GM18951 (cell line): ENCODE measurements at regions not wholly inside any gene's neighbourhood (a gene's known extent, or its start where the extent isn't known, plus 50 kb on each side); places are given as distances from the start of the nearest gene placed in this dataset.

Source experiments
- POLR2A ChIP-seq: IDR thresholded peaks from 4 replicates; pipeline ENCODE4 v1.6.1; 2011; ENCODE audit warnings: mild to moderate bottlenecking; ENCODE audit not compliant: insufficient read length, insufficient read depth; ENCODE audit errors: extremely low read depth
- in situ Hi-C: fragments of 300-500 bp; cut with MboI; formaldehyde crosslinking; loops from one replicate; pipeline ENCODE4 v1.12.0; 2022; ENCODE audit warnings: low sequenced_read_pairs, mixed read lengths, inconsistent platforms; ENCODE audit not compliant: unreplicated experiment

DNA sequence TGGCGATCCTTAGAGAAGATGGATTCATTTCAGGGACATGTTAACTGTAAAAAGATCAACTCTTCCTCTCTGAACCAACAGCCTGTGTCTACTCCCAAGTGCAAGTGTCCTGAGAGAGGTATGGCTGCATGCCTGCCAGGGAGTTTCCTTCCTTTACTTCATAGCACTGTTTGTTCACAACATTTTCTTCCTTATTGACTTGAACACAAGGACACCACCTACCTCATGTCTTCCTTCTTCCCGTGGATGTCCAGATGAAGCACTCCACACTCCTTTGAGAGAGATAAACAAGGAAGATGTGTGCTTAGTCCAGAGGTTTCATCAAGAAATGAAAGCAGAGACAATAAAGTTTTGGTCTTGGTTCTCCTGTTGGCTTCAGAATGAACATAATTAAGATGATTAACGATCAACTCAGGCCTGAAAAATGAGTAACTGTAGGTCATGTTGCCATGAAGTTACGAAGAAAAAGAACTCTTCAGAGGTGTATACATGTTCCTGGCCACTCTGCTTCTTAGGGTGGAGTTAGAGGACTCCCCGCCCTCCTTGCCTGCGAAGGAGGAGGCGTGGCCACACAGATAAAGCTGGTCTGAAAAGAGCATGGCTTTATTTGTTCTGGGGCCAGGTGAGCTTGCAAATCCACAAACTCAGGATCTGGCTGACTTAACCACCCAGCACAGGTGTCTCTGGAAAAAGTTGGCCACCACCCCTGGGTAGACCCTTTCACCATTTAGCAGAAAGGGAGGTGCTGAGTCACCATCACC is 155.0 kb upstream of the KCTD1 start:
- no peak for TF ChIP-seq POLR2A
- in situ Hi-C loops = no loop called here

DNA sequence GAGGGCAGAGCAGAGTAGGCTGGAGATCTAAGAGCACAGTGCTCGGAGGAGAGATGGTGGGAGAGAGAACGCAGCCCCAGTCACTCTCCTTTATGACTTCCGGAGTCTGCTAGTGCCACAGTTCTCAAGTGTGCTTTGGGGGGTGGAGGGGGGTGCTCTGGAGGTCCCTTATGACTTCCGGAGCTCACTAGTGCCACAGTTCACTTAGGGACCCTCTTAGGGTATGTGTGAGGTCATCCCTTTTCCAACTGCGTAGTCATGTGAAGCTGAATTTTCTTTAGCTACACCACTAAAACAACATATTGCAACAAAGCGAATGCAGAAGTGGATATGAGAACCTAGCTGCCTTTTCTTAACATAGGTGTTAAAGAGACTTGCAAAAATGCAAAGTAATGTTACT is 153.7 kb upstream of the KCTD1 start:
- TF ChIP-seq POLR2A = no peak
- in situ Hi-C loops = no loop called here

DNA sequence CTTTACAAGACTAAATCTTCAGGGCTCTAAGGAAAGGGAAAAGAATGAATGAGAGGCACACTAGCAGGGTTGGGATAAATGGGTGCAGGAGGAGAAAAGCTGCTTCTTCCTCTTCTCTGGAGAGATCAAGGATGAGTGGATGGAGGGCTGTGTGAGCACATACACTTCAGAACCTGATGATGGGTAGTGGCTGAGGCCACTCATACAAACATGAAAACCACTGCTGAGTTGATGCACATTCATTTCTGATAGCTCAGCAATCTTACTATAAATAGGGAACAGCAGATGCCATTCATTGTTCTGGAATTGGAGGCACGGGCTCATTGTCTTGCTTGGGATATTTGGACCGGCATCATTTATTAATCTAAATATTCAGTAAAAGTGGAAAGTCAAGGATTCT is 152.4 kb upstream of the KCTD1 start:
- TF ChIP-seq POLR2A = no peak
- in situ Hi-C loops = no loop called here

DNA sequence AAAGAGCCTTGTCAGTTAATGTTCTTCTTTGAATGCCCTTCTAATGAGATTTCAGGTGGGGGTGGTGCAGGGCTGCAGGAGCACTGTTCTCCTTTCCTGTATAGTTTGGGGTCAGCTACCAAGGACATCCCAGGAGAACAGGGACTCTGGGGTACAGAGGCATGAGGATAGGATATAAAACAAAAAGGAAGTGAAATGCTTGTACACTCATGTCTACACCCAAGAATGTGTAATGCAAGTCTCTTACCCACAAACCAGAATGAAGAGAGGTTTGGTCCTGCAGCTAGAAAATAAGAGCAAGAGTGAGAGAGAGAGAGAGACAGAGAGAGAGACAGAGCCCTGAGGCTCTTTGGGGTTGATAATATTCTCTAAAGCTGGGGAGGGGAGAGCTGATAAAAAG is 151.8 kb upstream of the KCTD1 start:
- in situ Hi-C loops = no loop called here

GRCh38 chr18:26697186-26697884 is 149.0 kb upstream of the KCTD1 start:
- in situ Hi-C loops = no loop called here
- TF ChIP-seq POLR2A = no peak

More for the DNA sequence above, 151.8 kb upstream of the KCTD1 start:
- no peak for TF ChIP-seq POLR2A

DNA sequence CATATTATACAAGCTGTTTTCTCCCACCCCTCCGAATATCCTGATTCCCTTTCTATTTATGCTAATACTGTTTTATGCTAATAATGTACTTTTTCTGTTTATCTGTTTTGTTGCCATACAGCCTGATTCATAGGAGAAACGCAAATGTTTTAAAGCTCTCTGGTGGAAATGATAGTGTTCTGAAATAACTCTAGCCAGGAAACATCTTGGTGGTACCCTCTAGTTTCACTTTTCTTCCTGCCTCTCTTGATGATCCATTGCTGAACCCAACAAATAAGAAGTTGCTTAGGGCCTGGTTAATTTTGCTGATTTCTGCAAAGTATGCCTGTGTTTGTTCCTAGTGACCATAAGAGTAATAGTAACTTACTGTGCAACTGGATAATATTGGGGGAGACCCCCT is 148.4 kb upstream of the KCTD1 start:
- in situ Hi-C loops = no loop called here
- TF ChIP-seq POLR2A = no peak

GRCh38 chr18:26696308-26696707 is 148.0 kb upstream of the KCTD1 start:
- no peak for TF ChIP-seq POLR2A
- in situ Hi-C loops = no loop called here

DNA sequence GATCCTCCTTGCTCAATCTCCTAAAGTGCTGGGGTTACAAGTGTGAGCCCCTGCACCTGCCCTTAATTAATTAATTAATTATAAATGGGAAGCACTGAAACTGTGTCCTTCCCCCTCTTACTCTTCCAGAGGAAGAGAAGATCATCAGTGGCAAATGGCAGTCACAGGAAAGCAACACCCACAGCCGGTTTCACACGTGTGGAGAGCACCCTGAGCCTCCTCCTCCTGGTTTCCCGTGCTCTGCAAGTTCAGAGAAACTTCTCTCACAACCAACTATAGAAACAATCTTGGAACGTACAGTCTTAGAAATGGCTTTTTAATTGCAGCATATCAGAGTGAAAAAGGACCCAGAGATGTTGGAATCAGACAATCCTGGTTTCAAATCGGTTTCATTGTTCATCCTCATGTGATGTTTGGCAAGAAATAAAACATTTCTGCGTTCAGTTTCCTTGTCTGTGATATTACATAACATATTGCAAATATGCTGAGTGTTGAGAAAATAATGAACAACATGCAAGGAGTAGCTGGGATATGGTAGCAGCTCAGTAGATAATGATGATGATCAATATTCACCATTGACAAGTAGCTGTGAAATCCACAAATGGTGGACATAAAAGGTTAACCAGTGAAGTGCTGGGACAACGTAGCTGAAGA is 141.0 kb upstream of the KCTD1 start:
- in situ Hi-C loops = no loop called here
- no peak for TF ChIP-seq POLR2A

DNA sequence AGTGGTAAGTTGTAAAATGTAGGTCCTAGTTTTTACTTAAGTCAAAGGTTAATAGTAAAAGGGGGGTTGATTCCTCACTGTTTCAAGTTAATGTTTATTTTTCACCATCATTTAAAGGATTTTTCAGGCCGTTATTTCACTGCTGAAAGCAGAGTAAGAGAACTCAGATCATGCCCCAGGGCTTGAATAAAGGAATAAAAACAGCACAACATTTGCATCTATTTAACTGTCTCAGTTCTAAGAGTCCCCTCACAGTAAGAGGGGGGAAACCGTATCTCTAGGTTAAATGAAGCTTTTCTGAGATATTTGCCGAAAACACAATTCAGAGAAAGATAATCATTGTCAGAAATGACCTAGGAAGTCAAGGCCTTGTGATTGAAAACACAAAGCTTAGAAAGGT is 138.2 kb upstream of the KCTD1 start:
- TF ChIP-seq POLR2A = no peak
- in situ Hi-C loops = no loop called here

GRCh38 chr18:26685438-26686157 is 137.2 kb upstream of the KCTD1 start:
- no peak for TF ChIP-seq POLR2A
- in situ Hi-C loops = no loop called here

- no peak for TF ChIP-seq POLR2A
- in situ Hi-C loops = no loop called here
Observed at GRCh38 chr18:26677957-26678356, 129.6 kb upstream of the KCTD1 start.

- in situ Hi-C loops = no loop called here
- no peak for TF ChIP-seq POLR2A
Observed at GRCh38 chr18:26667046-26667445, 118.7 kb upstream of the KCTD1 start.

GRCh38 chr18:26662996-26663395 is 114.6 kb upstream of the KCTD1 start:
- no peak for TF ChIP-seq POLR2A
- in situ Hi-C loops = no loop called here
